AG20443 (cell line): ENCODE measurements at regions not wholly inside any gene's neighbourhood (a gene's known extent, or its start where the extent isn't known, plus 50 kb on each side); places are given as distances from the start of the nearest gene placed in this dataset.
A peak's percentile ranks its signal among the peaks of the same experiment; 100 is the strongest.

Experiments used
- DNase-seq: peaks from one replicate; pipeline ENCODE4 v3.0.0; 2012; ENCODE audit warnings: low spot score, mixed read lengths

DNA sequence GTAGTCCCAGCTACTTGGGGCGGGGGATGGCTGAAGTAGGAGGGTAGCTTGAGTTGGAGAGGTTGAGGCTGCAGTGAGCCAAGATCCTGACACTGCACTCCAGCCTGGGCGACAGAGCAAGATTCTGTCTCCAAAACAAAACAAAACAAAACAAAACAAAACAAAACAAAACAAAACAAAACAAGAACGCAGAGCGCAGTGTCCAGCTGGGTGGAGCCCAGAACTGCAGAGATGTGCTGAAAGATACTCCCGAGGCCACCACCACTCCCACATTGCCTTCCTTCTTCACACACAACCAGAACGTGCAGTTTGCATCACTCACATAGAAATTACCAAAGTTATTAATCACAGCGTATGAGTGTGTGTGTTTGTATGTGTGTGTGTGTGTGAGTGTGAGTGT, 222.9 kb upstream of the ASIC2 start:
- no peak for DNase-seq

DNA sequence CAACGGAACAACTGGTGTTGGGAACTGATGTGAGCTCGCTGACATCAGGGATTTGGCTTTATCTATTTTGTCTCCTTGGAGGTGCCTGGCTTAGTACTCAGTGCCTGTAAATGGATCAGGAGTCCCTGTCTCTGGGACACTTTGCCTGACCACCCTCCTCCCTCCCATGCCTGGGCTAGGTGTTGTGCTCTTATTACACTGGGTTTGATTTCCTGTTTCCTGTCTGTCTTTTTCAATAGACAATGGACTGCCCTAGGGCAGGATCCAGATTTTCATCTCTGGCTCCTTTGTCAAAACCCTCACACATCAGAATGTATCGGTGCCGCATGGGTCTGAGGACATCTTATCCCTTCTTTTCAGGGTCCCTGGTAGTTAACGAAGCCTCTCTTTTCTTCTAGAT, 223.6 kb upstream of the ASIC2 start:
- DNase-seq: no peak

DNA sequence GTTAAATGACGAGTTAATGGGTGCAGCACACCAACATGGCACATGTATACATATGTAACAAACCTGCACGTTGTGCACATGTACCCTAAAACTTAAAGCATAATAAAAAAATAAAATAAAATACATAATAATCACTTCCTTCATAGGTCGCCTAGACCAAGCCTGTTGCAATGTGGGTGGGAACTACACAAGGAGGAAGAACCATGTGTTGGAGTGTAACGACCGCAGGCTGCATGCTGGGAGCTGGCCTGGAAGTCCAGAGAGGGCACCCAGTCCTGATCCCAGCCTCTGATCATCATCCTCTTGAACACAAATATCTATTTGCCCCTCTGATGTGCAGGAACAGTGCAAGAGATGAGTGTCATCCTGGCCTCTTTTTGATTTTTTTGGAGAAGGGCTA, 224.7 kb upstream of the ASIC2 start:
- no peak for DNase-seq

DNA sequence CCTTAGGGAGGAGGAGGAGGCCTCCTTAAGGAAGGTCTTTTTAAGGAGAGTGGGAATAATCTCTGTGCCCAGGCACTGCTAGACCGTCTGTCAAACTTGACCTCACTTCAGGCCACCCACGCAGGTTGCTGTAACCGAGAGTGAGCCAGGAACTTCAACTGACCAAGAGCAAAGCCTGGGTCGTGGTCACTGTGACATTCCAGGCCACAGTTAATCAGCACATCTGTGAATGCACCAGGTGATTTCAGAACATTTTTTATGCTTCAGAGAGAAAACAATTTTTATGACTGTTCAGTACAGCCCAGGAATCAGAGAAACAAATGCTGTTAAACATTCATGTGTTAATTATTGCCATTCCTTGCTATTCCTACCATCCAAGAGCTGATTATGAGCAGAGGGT, 226.6 kb upstream of the ASIC2 start:
- DNase-seq: no peak

DNA sequence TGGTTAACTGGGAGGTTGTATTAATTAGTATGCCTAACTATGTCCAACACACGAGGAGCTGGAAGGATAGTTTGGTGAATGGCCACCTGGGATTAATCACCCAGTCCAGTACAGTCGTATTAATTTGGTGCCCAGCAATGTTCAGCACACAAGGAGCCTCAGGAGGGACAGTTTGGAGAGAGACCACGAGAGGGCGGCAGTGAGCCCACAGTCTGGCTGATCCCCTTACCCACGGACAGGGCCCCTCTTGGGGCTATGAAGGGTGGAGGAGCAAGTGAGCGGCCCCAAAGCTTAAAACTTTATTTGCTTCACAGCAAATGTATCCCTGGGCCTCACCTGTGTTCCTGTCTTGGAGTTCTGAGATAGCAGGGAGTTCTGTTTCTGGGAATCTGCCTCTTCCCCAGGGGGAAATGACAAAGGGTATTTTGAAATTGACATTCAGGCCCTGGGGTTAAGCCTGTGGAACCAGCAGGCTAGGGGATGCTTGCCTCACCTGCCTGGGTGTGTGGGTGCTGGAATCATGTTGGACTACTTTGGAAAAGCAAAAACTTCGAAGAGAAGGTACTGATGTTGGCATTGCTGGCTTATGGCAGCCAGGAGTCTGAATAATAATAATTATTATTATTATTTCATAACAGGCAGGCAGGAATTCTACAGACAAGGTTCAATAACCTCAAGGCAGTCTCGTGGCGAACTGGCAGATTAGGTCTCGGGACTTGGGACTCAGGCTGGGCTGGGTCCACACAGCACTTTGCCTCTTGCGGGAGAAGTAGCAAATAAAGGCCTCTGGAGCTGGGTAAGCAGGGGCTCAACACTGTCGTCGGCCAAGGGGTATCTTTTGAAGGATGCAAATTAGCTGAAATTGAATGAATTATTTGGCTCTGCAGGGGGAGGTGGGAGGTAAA, 227.6 kb upstream of the ASIC2 start:
- peak; percentile 54 for DNase-seq

DNA sequence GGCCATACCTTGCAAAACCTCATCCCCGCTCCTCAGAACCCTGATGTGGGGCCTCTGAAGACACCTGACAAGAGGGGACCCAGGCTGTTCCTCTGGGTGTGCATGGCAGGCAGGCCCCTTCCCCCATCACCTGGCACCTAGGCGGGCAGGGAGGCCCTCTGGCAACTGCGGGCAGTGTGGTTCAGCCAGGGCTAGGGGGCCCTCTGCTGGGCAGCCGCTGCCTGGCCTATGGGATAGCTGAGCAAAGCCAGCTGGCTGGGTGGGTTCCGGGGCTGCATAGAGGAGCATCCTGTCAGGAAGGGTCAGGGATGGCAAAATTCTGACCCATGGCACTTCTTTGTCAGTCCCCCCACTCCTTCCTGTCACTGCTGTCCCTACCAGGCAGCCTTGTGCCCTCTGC, 228.7 kb upstream of the ASIC2 start:
- DNase-seq: peak; percentile 25

DNA sequence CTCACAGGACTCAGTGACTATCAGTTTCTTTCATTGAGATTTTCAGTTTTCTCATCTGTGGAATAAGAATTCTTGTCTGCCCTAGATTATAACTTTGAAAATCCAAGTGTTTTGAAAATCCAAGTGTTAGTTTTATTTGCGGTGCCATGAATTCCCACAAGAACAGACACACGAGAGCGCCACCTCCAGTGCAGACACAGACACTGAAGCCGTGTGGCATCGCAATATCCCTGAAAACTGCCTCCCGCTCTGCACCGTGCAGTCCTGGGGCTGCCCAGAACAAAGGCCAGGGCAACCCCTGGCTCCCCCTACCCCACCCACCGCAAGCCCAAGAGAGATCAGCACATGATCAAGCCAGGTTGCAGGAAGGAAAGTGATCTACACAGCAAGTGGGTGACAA, 229.5 kb upstream of the ASIC2 start:
- no peak for DNase-seq

DNA sequence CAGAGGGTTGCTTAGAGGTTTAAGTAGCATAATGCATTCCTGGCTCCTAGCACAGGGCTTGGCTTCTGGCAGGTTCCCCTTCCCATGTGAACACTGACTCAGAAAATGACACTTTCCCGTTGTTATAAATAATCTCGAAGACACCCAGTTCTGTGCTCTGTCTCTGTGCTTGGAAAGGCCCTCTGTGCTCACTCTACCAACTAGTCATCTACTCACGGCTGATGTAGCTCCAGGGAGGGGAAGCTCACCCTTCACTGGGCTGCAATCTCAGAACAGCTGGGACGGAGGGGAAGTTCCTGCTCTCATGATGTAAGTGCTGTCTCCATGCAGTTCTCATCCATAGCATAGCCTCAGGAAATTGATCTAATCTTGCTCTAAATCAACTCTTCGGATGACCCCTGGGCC, 230.5 kb upstream of the ASIC2 start:
- DNase-seq: peak; percentile 30

DNA sequence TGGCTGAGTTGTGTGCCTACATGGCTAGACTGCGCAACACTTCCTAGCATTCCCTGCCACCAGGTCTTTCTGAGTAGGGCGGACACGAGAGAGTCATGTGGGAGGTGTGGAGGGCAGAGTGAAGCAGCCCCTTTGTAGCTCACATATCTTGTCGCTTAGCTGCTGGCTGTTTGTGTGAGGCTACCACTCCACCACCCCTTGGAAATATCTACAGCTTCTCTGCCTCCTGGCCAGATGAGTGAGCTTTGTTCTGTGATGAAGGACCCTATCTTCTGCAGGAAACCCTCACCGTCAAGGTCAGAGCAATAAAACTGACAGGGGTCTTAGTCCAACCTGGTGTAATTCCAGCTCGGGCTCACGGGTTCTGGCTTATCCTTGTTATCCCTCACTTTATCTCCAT, 232.1 kb upstream of the ASIC2 start:
- DNase-seq: no peak

DNA sequence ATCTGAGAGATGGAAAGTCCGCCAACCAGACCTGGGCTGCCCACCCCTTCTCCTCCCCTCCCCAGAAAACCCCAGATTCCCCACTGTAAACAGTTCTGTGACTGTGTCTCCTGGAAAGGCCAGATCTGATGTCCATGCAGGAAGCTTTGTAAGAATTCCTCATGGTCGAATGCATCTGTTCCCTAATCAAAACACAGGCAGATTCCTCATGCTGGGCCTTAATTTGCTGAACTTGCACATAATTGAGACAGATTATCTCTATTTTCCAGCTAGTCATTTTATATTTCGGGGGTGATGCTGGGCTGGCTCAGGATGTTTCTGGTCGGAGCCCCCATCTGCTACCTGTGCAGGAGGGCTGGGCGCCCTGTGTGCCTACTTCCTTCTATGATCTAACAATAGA, 233.6 kb upstream of the ASIC2 start:
- DNase-seq: no peak

DNA sequence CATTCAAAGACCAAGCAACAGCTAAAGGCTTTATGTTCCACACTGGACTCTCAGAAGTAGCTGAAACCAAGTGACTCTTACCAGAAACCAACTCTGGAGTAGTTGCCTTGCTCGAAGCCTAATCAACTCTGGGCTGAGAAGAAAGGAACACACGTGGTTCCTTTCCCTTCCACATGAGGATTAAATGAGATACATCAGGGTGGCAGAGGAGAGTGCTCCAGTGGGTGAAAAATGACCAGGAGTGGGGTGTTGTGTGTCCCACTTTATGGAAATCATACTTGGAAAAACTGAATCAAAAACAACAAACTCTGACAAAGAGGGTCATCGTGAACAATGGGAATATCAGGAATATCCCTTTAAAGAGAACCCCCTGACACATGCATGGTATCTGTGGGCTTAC, 234.2 kb upstream of the ASIC2 start:
- DNase-seq: no peak

DNA sequence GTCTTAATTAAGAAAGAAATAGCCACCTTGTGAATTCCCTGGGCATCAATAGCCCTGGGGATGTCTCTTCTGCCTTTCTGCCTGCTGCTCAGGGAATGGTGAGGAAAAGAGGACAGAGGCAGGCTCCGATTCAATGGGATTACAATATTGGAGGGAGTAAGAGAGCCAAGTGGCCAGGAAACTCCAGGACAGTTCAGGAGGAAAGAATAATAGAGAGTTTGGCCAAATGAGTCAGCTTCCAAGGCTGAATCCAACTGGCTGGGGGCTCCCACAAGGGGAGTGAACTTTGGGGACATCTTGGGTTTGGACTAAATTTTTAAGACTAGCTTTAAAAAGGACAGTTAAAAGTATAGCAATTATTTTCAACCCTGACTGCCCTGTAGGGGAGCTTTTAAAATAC, 235.8 kb upstream of the ASIC2 start:
- DNase-seq: no peak

DNA sequence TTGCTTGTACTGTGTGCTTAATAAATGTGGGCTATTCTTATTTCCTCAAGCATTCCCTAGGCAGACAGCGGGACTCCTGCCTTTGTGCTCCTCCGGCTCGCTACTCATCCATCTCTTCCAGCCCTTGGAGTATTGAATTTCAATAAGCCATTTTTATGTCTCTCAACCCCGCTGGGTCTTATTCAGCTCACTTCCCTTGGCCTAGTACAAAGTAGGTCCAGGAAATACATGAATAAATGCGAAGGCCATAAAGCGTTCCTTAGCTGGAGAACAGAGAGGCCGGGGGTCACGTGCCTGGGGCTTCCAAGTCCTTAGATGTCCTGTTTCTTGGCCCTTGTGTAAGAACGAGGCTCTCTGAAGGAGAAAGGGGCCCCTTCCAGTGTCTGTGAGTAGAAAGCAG, 236.7 kb upstream of the ASIC2 start:
- no peak for DNase-seq

DNA sequence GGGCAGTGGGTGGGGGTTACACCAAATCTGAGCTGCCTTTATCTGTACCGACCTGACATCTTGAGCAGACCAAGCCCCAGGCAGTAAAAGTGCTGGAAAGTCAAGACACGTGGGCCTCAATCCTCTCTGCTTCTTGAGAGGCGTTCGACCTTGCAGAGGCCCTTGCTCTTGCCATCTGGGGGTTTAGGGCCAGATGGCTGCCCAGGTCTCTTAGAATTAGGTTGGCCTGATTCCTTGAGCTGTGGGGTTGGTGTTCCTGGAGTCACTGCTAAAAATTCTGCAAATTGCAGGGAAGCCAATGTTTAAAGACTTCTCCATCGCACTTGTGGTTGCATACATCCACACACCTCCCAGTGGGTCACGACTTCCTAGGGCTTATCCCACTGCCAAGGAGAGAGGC, 238.2 kb upstream of the ASIC2 start:
- DNase-seq: no peak

DNA sequence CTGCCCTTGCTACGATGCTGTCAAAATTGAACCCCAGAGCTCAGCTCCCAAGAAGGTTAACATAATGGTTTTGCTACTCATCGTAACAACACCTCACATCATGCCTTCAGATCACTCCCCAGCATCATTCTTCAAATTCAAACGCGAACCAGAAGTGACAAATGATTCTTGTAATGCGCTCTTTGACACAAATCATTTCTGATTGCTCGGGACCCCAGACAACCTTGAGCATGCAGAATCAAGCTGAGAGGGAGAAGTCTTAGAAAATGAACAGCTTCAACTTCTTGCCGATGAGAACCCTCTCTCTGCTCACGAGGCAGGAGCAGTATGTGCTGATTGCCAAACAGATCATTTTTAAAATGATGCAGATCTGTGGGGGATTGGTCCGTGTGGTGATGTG, 241.0 kb upstream of the ASIC2 start:
- DNase-seq: no peak

DNA sequence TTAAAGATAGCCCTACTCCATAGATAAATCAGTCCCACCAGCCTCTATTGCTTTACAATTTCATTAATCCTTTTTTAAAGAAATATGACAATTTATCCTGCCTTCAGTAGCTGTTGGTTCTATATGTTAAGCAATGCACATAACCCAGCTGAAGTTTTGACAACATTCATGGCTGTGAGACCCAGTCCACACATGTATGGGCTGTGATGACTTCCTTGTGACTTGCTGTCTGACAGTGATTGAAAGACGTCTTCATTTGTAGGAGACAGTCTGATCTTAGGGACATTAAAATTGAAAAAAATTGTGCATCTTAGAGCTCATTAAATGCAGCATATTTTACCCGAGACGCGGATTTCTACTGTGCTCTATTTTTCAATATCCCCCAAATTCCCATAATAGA, 252.0 kb upstream of the ASIC2 start:
- no peak for DNase-seq

DNA sequence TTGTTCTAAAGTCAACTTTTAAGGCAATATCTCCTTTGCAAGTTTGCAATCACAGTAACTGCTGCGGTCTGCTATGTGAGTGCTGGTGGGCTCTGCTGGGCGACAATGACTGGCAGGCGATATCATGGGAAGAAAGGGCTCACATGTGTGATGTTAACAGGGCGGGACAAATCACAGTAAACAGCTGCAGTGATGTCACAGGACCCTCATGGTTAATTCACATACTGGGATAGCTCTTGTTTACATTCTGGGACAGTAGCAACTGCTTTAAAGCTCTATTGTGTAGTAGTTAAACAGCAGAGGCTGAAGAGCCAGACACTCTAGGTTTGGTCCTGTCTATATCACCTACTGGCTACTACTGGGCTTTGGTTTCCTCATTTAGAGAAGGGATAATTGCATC, 257.2 kb upstream of the ASIC2 start:
- DNase-seq: no peak

DNA sequence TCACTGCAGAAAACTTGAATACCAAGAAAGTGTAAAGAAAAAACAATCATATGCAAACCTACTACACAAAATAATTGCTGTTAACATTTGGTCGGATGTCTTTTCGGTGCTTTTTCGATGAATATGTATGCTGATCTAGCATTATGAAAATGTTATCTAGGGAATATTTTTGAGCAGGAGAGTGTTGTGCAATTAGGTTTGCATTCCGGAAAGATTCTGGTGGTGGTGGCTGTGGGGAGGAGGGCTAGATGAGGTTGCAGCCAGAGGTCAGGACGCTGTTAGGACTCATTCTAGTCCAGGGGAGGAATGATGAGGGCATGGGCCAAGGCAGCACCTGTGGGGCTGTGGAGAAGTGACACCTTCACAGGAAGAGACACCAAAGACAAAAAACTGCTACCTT, 258.0 kb upstream of the ASIC2 start:
- no peak for DNase-seq

DNA sequence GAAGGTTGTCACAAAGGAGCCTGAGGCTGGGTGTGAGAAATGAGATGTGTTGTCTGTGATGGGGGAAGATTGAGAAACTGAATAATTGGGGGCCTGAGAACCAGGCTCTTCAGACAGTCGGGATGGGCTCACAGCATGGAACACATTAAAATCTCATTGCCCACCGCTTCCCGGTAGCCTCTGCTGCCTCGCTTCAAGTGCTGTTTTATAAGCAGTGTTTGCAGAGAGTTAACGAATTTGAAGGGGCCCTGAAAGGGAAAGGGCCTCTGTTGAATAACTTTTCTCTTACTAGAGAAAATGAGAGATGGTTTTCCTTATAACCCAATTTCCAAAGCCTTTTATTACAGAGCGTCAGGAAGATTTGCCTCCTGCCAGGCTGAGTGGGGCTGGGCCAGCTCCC, 258.8 kb upstream of the ASIC2 start:
- no peak for DNase-seq

DNA sequence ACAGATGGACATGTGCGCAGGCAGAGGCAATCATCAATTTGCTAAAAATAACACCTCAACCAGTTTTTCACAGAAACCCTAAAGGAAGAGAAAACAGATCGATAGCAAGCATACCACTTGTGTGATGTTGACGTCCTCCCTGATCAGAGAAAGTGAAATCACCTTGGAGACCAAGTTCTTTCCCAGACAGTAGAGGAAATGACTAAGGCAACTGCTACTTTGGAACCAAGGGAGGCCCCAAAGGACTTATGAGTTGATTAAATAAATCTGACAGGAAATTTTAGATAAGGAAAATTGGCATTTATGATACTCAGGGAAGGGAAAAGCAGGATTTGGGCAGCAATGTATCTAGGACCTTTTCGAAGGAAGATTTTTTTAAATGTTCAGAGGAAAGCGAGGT, 267.1 kb upstream of the ASIC2 start:
- DNase-seq: no peak

DNA sequence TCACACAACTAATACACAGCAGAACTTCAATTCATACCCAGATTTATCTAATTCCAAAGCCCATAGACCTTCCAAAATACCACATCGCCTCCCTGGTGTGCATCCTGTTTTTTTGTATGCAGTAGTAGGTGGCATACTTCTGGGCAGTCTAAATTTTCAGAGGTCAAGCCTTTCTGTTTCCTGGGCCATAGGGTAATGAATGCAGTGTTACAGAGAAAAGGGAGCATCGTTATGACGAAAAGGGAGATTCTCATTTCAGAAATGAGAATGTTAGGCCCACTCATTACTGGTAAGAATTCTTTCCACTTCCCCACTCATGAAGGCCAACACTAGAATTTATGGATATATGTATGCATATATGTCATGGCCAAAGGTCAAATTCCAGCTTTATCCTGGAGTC, 267.8 kb upstream of the ASIC2 start:
- DNase-seq: no peak

DNA sequence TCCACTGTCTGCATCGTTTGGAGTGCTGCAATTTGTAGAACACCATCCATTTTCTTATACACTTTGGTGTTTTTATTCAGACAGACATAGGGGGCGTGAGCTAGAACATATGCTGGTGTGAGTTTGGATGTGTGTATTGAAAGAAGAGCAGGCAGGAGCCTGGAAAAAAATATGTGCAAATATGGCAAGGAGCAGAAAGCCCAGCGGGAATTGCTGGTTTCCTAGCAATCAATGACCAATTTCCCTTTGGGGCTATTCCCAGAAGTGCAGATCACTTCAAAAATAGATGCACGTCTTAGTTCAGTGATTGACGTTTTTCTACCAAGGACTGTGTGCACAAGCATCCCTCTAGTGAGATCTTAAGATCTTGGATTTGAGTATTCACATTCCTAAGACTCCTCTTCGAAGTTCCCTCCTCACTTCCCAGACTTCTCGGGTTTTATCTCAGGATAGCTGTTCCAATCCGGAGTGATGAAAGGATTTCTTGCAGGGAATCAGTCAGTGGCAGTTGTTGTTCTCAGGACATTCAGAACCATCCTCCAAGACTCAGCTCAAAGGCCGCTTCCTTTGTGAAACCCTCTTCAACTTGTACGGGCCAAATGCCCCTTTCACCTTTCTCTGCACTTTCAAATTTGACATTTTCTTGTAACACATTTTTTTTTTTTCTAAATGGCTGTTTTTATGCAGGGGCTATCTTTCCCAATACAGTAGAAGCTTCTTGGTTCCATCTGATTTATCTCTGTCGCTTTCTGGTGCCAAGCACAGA, 268.7 kb upstream of the ASIC2 start:
- DNase-seq: no peak

DNA sequence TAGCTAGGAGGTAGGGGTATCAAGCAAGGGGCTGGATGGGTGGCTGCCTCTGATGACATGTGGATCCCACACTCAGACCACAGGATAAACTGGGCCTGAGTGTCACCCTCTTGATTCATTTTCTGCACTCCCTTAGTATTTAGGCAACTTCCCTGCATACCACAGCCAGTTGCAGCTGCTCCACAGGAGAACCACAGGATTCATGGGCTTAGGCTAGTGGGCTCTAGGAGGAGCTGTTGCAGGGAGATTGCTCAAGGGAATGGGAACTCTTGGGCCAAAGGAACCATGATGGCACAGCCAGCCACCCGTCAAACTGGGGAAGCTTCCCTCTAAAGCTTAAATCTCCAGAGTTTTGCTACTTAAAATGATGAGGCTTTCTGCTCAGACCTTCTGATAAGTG, 269.7 kb upstream of the ASIC2 start:
- no peak for DNase-seq

DNA sequence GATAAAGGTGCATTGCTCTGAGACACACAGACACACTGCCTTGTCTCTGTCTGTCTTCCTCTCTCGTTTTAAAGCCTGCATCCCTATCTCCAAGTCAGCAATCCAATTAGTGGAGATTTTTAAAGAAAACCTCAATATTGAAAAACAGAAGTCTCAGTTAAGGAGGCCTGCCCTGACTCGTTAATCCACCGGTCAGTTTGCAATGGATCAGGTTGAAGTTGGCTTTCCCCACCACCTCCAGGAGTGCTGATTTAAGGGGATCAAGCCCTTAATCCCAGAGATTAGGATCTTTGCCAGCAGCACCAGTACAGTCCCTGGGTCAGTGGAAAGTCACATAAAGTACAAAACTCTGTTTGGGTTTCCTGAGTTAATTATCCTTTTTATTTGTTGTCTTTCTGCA, 271.1 kb upstream of the ASIC2 start:
- no peak for DNase-seq
